ENCODE measurements at regions not wholly inside any gene's neighbourhood (a gene's known extent, or its start where the extent isn't known, plus 50 kb on each side); places are given as distances from the start of the nearest gene placed in this dataset.

- Histone ChIP-seq H3K4ac (replicated peaks; ENCODE audit: insufficient read length, low read depth, low read length) (no peak overlapping the region), H3K36me3 (ENCODE audit: control insufficient read depth in 2 of 4, insufficient read depth in 4 of 4, low read length in 3 of 4) (no peaks in the 10 kb centered on the region), H3K23ac (ENCODE audit: insufficient read length) (no peak overlapping the region), H3K14ac (ENCODE audit: insufficient read length) (no peak overlapping the region), H4K8ac (ENCODE audit: extremely low read depth, insufficient read depth, low read length) (no peak overlapping the region), H2AK5ac (ENCODE audit: low read depth, low read length) (no peak overlapping the region), H3K4me2 (ENCODE audit: insufficient read depth in 1 of 2, low read depth in 2 of 2, low read length in 2 of 2) (no peak overlapping the region), H3K9ac (replicated peaks in 1 of 4; ENCODE audit: extremely low read depth in 1 of 4, low read depth in 3 of 4, low read length in 3 of 4) (no peak overlapping the region), H2BK120ac (replicated peaks; ENCODE audit: low read depth, low read length) (no peak overlapping the region), H2BK12ac (ENCODE audit: low read depth, low read length) (no peak overlapping the region), H3K4me3 (ENCODE audit: extremely low read depth in 1 of 4, insufficient read depth in 2 of 4, low read depth in 3 of 4, low read length in 4 of 4) (no peak overlapping the region), H3K27me3 (replicated peaks in 1 of 4; ENCODE audit: control insufficient read depth in 3 of 4, extremely low read depth in 1 of 4, insufficient read depth in 3 of 4, low read length in 3 of 4) (no peaks in the 10 kb centered on the region; a peak in 1 of 7 replicates), H2BK20ac (ENCODE audit: low read length) (no peak overlapping the region), H3K27ac (ENCODE audit: low read depth, low read length) (no peak overlapping the region), H3K18ac (ENCODE audit: extremely low read depth, low read length) (no peak overlapping the region), H2AFZ (ENCODE audit: low read length) (no peak overlapping the region), H3K23me2 (ENCODE audit: low read depth, low read length) (no peaks in the 10 kb centered on the region), H3K79me1 (ENCODE audit: low read depth, low read length) (no peaks in the 10 kb centered on the region), H3K79me2 (ENCODE audit: control insufficient read depth in 1 of 2, insufficient read depth in 2 of 2, low read length in 2 of 2) (no peaks in the 10 kb centered on the region), H3K9me3 (ENCODE audit: insufficient read depth in 2 of 2, low read depth in 1 of 2, low read length in 1 of 2) (no peaks in the 10 kb centered on the region), H4K5ac (ENCODE audit: insufficient read length, low read depth, low read length) (no peak overlapping the region), H2BK5ac (ENCODE audit: low read depth, low read length) (no peak overlapping the region), H4K20me1 (replicated peaks in 1 of 2; ENCODE audit: control insufficient read depth in 1 of 2, insufficient read depth in 2 of 2, low read length in 2 of 2) (no peaks in the 10 kb centered on the region), H2BK15ac (ENCODE audit: low read length) (no peak overlapping the region), H4K91ac (replicated peaks; ENCODE audit: insufficient read length, low read length) (no peak overlapping the region), H3K4me1 (replicated peaks in 1 of 4; ENCODE audit: control insufficient read depth in 3 of 4, insufficient read depth in 4 of 4, low read length in 3 of 4) (peaks cover 0 to 4% (median 0%) of the 10 kb centered on the region in 4 experiments; a peak in 4 of 7 replicates), H3K56ac (replicated peaks; ENCODE audit: insufficient read length, low read depth, low read length) (no peak overlapping the region)
- no peak for DNase-seq (ENCODE audit: low read depth in 1 of 2, low spot score in 2 of 2)
- ChIA-PET CTCF (ENCODE audit: partially characterized antibody) (interaction anchor here (0.9 to 1.0 kb wide), 2 partner anchors 17 to 274 kb away, joined by 3 read pairs; no protein-coding TSS in a partner anchor), POLR2A (ENCODE audit: partially characterized antibody) (no interaction called here)
- 87% methylated on average over 6 of the region's 7 CpGs; no CpG with 5 or more reads in 1 of the 2 experiments for WGBS, 2 experiments (ENCODE audit: extremely low coverage in 1 of 2, insufficient coverage in 1 of 2, insufficient read length in 1 of 2, insufficient replicate concordance in 2 of 2, low coverage in 1 of 2, low lambda C conversion rate in 2 of 2, missing lambda C conversion rate in 1 of 2)
- TF ChIP-seq CBX5 (IDR thresholded peaks at IDR 0.05; ENCODE audit: low read depth, low read length) (no peak), SP1 (IDR thresholded peaks at IDR 0.05; ENCODE audit: low read depth, low read length) (no peak), TEAD4 (IDR thresholded peaks at IDR 0.05; ENCODE audit: low read depth, low read length) (no peak), CHD1 (IDR thresholded peaks at IDR 0.05; ENCODE audit: low read depth, low read length) (no peak)
- no peak for FAIRE-seq
These were observed 80.6 kb downstream of the TEX51 start for GRCh38 chr2:126979039-126980003.

Measured in H1 (cell line).